ENCODE measurements at regions not wholly inside any gene's neighbourhood (a gene's known extent, or its start where the extent isn't known, plus 50 kb on each side); places are given as distances from the start of the nearest gene placed in this dataset.
"Not testable (repeated sequence)": the region's sequence is repeated elsewhere in the genome, so short reads cannot be mapped to it uniquely, and the experiment has no call there.

DNA sequence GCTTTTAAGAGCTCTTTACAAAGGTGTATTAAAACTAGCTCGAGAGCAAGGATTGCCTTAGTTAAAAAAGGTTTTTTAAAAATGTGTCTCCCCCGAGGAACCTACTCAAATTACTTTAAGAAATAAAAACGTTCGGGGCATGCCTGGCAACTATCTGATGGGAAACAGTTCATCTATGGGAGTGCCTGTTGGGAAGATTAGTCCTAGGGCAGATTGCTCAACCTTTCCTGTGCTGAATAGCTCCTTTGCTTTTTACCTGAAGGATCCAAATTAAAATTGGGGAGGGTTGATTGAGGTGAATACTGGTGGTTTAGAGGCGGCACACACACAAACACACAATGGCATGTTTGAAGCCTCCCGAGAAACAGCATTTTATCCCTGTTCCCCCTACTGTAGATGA is 541.4 kb upstream of the ATP2B1 start:
- DNase-seq = no peak

DNA sequence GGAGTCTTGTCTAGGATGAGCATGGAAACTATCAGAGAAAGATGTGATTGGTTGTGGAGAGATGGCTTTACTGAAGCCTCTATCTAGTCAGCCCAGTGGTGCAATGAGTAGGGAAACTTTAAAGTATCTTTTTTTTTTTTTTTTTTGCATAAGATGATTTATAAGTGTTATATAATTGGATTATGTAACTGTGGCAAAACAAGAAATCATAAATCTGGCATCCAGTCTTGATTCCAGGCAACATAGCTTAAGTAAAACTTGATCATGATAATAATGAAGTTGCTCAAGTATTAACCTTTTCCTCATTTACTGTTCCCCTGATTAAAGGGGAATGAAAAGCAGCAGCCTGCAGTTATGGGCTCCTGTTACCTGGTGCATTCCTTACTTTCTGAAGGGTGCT is 538.0 kb upstream of the ATP2B1 start:
- DNase-seq = no peak

DNA sequence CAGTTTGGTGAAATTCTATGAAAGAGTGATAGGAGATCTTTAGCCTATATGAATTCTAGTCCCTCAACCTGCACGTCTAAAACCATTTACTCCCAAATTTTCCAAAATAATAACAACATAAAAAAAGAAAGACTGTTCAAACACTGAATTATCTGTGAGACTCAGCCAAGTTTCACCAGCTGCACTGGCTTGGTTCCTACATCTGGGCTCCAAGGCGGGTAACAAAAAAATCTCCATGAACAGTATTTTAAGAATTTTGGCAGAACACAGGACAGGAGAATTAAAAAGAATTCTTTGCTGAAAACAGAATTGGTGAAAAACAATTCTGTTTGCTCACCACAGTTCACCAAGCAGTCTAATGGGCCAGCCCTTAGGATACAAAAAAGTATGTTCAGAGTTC is 536.8 kb upstream of the ATP2B1 start:
- DNase-seq = no peak

DNA sequence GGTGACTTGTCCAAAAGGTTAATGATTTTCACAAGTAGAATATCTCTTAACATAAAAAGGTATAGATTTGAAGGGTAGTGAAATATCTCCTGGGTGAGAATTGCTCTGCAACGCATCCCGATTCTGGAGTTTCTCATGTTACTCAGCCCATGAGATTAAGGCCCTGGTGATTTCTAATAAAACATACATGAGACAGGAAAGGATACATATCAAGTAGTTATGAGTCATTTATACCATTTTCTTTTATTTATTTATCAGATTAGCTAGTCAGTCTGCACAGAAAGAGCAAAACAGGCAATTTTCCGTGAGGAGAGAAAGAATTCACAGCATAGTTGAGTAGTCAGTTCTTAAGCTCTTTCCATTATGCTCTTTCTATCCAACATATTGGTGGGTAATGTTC is 535.6 kb upstream of the ATP2B1 start:
- DNase-seq = no peak

DNA sequence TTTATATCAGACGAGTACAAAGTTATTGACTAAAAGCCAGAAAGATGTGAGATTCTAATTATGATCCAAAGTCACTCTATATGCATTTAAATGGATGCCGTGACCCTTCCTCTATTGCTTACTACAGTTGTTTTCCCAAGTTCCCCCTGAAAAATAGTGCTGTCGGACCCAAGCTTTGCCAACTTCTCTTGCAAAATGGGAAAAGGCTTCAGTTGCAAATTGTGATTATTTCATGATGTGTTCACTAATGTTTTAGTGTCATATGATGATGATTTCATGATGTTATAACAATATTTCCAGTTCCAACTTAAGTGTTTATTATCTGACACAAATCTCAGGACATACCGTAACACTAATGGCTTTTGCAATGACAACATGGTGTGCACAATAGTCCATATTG is 534.6 kb upstream of the ATP2B1 start:
- DNase-seq = no peak

DNA sequence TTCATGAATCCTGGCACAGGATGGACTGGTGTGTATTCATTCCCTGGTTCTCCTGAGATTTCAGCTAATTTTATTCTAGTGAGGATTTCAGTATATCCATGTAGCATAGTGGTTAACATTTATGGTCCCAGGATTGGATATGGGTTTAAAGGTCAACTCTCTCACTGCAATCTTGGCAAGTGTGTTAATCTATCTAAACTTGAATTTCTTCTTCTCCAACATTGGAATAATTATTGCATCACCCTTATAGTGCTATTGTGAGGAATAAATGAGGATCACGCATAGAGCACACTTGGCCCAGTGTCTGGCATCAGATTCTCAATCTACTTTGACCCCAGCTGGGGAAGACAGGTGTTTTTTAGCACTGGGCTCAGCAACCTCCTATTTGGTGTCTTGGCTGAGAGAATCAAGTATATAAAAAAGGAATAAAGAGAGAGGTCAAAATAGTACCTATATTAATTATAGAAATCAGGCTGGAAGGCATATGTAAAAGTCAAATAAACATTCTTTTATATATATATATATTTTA is 531.2 kb upstream of the ATP2B1 start:
- DNase-seq = no peak

DNA sequence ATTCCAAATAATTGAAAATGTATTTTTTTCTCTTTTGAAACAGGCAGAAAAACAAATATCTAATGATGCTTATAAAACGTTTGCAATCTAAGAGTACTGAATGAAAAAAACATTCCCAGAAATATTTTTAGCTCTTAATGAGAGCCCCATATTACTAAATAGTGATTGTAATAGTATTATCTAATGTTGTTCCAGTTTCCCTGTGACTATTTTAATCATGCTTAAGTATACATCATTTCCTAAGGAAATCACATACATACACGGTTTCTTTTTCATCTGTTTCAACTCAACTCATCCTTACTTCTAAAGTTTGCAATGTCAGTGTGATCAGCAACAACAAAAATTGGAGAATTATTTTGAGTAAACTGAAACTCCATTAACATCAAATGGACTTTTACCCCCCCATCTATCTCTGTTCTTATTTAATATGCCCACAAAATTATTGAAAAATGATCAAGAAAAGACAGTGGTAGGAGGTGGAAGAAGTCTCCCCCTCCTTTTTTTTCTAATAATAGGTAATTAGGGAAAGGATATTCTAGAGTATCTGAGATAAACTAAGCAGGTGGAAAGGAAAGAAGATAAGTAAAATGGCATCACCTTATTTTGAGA is 530.1 kb upstream of the ATP2B1 start:
- DNase-seq = no peak

DNA sequence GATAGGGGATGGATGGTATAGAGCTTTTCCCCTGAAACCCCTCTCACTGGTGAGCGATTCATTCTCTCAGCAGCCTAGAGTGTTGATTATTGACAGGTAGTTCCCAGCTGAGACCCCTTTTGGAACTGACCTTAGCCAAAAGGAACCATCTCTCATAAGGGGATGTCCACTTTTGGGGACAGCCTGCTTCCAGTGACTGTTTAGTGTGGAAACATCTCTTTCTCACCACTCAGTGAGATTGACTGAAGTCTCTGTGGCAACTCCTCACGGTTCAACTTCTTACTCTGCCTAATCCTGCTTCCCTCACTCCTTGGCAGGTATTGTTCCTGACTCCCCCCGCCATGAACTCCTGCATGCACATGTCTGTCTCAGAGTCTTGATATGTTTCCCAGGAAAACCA is 529.2 kb upstream of the ATP2B1 start:
- DNase-seq = no peak

DNA sequence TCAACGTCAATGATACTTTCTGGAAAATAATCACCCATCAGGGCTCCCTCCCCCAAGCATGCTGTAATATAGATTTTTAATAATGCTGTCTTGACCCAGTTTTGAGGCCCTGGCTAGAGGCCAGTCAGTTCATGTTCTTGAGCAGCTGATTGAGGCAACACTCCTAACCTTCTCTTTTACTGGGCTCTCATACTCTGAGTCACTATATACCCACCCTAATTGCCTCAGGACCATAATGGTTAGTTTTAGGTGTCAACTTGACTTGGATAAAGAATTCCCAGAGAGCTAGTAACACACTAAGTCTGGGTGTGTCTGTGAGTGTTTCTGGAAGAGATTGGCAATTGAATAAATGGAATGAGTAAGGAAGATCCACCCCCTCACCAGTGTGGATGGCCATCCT is 527.0 kb upstream of the ATP2B1 start:
- DNase-seq = no peak

DNA sequence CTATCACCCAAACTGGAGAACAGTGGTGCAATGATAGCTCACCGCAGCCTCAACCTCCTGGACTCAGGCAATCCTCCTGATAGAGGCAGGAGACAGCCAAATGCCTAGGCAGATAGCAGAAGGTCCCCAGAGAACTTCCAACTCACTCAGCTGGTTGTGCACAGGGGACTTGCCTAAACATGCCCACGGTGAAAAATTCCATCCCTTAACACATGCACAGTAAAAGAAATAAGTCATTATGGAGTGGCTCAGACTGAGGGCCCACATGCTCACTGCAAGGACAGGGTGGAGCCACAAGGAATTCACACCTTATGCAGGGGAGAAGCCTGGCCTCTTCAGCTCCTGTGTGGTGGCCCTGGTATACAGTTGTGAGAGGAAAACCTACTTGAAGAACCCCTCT is 525.8 kb upstream of the ATP2B1 start:
- no peak for DNase-seq

DNA sequence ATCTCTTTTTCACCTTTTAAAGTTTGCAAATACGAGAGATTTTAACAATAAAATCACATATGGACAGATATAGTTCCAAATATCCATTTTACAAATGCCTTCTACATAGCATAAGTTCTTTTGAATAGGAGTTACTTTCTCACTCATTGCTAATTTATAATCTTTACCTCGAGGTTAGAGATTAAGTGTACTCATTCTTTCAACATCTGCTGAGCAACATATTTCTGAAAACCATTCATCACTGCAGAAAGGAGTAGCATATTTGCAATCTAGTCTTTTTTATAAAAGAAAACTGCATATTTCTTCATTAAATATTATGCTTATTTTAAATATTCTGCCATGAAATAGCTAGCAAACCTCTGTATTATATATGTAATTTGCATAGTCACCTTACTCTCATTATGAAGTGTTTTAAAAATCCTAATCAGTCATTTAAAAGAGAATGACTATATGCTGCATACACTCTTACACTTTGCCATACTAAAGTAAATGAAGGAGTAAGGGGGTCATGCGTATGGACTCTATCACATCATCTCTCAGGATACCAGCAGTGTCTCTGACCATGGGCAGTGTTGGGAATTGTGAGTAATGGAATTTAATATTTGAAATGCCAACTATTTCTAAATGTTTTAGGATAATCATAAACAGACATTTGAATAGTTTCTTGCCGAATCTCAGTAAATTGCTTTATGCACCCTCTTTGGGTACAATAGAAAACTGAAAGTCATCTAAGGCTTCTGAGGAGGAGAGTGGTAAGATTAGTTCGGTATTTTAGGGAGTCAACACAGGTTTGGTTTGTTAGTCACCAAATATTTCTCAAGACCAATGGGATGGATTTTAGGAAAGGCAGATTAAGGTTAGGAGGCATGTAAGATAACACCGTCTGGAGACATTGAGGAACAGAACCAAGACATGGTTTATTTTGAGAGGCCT is 524.8 kb upstream of the ATP2B1 start:
- no peak for DNase-seq

DNA sequence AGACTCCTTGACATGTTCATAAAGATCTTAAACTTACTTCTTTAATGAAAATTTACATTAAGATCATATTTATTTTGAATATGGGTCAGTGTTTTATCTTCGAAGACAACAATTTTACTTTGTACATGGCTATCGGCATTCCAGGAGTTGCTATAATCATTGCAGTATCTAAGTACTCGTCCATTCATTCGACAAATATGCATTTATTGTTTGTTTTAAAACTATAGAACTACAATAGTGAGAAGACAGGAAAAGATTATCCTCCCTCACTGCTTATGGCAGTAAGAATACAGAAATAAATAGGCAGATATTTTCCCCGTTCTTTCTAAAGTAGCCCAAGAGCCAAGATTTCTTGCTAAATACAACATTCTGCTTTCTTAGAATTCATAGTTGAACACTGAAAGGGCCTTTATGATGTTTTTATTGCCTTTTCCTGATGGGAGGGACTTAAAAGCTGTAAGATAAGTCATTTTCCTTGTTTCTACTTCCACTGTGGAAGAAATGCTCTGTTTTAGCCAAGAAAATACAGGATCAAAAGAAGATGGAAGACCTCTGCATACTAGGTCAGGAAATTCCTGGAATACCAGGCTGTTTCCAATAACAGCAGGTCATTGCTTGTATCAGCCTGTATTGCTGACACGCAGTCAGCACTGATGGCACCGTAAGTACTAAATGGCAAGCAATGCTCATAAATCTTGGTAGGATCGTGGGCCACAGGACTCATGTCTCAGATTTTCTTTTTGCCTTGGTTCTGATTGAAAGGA is 521.0 kb upstream of the ATP2B1 start:
- DNase-seq = no peak

DNA sequence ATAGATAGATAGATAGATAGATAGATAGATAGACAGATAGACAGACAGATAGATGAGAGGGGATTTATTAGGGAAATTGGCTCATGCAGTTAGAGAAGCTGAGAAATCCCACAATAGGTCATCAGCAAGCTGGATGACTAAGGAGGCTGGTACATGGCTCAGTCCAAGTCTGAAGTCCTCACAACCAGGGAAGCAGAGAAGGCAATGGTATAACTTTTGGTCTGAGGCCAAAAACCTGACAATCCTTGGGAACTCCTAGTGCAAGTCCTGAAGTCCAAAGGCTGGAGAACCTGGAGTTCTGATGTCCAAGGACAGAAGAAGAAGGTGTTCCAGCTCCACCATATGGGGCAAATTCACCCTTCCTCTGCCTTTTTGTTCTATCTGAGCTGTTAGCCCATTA is 517.6 kb upstream of the ATP2B1 start:
- no peak for DNase-seq

DNA sequence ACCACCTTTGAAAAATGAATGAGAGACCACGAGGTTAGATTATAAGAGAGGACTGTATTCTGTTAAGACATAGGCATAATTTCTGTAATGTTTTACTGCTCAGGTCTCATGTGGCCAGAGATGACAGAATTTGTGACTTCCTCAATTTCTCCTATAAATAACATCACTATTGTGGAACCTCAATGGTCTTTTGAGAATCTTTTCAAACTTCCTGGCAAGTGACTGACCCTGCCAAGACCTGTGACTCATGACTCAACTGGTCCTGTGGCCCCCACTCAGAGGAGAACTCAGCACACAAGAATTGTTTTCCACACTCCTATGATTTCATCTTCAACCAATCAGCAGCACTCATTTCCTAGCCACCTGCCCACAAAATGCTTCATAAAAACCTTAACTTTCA is 508.2 kb upstream of the ATP2B1 start:
- peak; percentile 2 for DNase-seq

DNA sequence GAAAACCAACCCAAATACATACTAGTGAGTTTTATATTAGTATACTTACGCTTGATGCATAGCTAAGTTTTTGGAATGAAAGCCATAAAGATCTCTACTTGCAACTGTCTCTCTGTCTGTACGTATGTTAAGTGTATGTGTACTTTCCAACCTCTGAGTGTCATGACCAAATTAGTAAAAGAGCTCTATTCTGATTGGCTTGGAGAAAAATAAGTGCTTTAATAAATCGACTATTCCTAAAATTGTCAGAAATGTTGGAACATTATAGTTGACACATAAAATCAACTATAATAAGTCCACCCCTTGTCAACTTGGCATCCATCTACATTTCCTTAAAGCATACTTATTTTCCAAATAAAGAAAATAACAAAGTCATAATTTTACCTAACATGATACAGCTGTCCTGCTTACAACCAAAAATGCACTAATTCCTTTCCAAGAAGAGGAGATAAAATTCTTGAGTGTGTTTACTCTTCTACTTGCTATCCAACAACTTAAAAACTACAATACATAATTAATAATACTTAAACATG is 507.4 kb upstream of the ATP2B1 start:
- DNase-seq = no peak

DNA sequence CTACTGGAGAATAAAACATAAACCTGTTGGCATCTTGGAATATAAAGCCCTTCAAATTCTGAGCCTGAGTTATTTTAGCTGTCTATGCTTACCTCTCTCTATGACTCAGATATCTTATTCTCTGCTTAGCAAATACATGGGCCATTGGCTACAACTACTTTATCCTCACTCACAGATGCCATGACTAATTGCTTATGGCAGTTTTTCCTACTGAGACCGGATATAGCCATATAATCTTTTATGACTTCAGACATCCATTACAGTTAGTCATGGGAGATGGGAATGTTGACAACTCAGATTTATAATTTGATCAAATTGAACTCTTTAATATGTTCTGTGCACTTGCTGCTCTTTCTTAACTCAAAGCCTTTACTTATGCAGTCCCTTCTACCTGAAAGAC is 502.4 kb upstream of the ATP2B1 start:
- DNase-seq = no peak

DNA sequence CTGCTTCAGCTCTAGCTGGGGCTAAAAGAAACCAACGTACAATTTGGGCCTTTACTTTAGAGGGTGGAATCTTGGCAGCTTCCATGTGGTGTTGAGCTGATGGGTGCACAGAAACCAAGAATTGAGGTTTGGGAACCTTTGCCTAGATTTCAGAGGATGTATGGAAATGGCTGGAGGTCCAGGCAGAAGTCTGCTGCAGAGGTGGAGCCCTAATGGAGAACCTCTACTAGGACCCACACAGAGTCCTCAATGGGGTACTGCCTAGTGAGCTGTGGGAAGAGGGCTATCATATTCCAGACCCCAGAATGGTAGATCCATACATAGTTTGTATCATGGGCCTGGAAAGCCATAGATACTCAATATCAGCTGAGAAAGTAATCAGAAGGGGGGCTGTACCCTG is 500.4 kb upstream of the ATP2B1 start:
- DNase-seq = no peak

DNA sequence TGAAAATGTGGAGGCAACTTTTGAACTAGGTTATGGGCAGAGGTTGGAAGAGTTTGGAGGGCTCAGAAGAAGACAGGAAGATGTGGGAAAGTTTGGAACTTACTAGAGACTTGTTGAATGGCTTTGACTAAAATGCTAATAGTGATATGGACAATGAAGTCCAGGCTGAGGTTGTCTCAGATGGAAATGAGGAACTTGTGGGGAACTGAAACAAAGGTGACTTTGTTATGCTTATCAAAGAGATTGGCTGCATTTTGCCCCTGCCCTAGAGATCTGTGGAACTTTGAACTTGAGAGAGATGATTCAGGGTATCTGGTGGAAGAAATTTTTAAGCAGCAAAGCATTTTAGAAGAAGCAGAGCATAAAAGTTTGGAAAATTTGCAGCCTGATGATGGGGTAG is 499.7 kb upstream of the ATP2B1 start:
- not testable (repeated sequence) for DNase-seq

DNA sequence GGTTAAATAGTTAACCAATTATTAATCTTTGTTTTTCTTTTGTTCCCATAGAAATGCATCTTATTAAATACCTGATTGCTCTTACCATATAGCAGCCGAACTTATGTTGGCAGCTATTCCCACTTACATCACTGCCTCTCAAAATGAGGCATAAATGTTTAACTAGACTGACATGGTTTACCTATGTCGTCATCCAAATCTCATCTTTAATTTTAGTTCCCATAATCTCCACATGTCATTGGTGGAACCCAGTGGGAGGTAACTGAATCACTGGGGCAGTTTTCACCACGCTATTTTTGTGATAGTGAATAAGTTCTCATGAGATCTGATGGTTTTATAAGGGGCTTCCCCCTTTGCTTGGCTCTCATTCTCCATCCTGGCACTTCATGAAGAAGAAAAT is 499.2 kb upstream of the ATP2B1 start:
- no peak for DNase-seq

DNA sequence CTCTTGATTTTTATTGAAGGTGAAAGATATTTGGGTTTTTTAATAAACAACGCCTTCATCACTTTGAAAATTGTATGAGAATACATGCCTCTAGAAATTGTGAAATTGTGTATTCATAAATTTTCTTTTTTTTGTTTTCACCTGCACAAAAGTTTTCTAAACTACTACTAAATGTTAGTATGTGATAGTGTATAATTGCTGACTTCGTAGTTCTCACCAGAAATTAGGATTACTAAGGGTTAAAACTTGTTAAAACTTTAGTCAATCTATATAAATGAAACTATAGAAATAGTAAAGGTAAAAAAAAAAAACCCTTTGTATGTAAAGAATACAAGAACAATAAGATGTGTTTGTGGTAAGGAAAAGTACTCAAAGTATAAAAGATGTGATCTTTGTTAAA is 496.5 kb upstream of the ATP2B1 start:
- no peak for DNase-seq

DNA sequence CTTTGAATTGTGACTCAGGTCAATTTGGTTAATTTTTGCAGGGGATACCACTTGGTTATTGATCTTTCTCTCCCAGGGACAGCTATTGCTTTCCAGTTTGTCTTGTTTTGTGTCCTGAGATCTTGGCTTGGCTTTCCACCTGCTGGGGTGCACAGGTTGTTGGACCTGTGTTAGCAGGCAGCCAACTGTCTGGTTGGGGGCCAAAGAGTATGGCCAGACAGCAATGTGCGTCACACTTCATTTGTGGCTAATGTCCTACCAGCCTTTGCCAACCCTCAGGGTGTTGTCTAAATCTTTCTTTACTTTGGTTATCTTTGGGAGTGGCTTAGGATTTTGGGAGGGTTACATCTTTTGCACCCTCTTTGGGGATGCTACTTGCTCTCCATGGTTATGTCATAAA is 494.9 kb upstream of the ATP2B1 start:
- DNase-seq = no peak

DNA sequence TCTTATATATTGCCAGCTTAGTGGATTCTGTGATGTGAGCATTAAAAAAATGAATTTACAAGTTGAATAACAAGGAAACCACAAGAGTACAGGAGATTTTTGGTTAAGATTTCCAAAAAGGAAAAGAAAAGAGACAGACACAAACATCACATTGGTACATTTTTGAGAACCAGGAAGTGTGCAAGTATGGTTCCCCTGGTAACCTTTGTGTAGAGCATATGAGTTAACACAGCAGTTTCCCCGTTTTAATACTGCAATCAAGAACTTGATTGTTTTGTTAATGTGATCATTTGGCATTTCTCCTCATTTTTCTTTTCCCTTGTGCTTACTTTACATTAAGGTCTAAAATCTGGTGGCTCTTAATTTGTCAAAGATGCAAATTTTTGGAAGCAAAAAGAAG is 490.4 kb upstream of the ATP2B1 start:
- DNase-seq = no peak

DNA sequence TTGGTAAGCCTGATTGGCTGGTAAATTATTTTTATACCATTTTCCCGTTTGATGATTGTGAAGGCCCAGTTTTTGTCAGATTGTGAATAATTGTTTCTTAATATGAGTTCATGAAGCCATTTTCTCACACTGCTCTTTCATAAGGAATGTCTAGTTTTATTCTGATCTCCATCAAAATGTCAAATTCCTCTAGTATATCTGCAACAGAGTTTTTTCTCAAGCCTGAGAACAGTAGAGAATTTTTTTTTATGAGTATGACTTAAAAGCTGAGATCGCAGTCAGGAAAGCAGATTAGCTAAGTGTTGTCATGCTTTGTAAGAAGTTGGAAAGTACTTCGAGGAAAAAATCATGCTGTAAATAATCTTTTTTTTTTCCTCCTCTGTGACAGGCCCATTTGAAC is 484.9 kb upstream of the ATP2B1 start:
- no peak for DNase-seq

All from activated CD4-positive, alpha-beta T cell treated with anti-CD3 and anti-CD28 coated beads, Interleukin-10, Interleukin-2, amounts not matched to agents 100 ng/mL and 50 ng/mL, durations not matched to agents 16 hours and 8 hours (primary cell).